ENCODE measurements at regions not wholly inside any gene's neighbourhood (a gene's known extent, or its start where the extent isn't known, plus 50 kb on each side); places are given as distances from the start of the nearest gene placed in this dataset.

DNA sequence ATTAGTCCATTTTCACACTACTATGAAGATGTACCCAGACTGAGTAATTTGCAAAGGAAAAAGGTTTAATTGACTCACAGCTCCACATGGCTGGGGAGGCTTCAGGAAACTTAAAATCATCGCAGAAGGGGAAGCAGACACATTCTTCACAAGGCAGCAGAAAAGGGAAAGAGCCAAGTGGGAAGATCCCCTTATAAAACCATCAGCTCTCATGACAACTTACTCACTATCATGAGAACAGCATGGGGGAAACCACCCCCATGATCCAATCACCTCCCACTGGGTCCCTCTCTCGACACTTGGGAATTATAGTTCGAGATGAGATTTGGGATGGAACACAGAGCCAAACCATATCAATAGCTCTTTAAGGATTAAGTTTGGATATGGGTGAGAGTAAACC lies 246.1 kb upstream of the CYRIA start:
- TF ChIP-seq, protein P1, sequence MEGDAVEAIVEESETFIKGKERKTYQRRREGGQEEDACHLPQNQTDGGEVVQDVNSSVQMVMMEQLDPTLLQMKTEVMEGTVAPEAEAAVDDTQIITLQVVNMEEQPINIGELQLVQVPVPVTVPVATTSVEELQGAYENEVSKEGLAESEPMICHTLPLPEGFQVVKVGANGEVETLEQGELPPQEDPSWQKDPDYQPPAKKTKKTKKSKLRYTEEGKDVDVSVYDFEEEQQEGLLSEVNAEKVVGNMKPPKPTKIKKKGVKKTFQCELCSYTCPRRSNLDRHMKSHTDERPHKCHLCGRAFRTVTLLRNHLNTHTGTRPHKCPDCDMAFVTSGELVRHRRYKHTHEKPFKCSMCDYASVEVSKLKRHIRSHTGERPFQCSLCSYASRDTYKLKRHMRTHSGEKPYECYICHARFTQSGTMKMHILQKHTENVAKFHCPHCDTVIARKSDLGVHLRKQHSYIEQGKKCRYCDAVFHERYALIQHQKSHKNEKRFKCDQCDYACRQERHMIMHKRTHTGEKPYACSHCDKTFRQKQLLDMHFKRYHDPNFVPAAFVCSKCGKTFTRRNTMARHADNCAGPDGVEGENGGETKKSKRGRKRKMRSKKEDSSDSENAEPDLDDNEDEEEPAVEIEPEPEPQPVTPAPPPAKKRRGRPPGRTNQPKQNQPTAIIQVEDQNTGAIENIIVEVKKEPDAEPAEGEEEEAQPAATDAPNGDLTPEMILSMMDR (IDR thresholded peaks at IDR 0.05 in 2 of 3, conservative IDR thresholded peaks at IDR 0.05 in 1 of 3; ENCODE audit: control insufficient read depth in 2 of 3, extremely low read depth in 1 of 3, insufficient read depth in 1 of 3, low read depth in 3 of 3, low read length in 3 of 3), result no peak
- TF ChIP-seq YY1 (IDR thresholded peaks at IDR 0.05; ENCODE audit: low read depth, low read length) (no peak), TAF1 (IDR thresholded peaks at IDR 0.05; ENCODE audit: borderline replicate concordance, low read depth, low read length) (no peak), YBX1 (IDR thresholded peaks at IDR 0.05) (no peak), SPI1 (IDR thresholded peaks at IDR 0.05; ENCODE audit: borderline replicate concordance, insufficient read depth, low read depth, low read length) (no peak)
